A204.1 (cell line): ENCODE measurements at regions not wholly inside any gene's neighbourhood (a gene's known extent, or its start where the extent isn't known, plus 50 kb on each side); places are given as distances from the start of the nearest gene placed in this dataset.

Experiments used
- FAIRE-seq: peaks from 2 replicates; lab custom pipeline; 2012; peaks lifted over from hg19 to GRCh38; lab: Jason Lieb, UNC

- FAIRE-seq, result no peak
Observed at GRCh38 chr5:89452081-89452480, 569.1 kb upstream of the MEF2C start.

- no peak for FAIRE-seq
Observed at GRCh38 chr5:89451263-89451662, 568.3 kb upstream of the MEF2C start.

- no peak for FAIRE-seq
Observed at GRCh38 chr5:89450149-89450538, 567.2 kb upstream of the MEF2C start.

GRCh38 chr5:89449392-89450148 is 566.6 kb upstream of the MEF2C start:
- FAIRE-seq, result no peak

- FAIRE-seq, result no peak
Observed at GRCh38 chr5:89447027-89447426, 564.0 kb upstream of the MEF2C start.

GRCh38 chr5:89445106-89445745 is 562.2 kb upstream of the MEF2C start:
- no peak for FAIRE-seq

- no peak for FAIRE-seq
Observed at GRCh38 chr5:89444088-89444487, 561.1 kb upstream of the MEF2C start.

GRCh38 chr5:89443508-89443907 is 560.5 kb upstream of the MEF2C start:
- FAIRE-seq, result no peak

- no peak for FAIRE-seq
Observed at GRCh38 chr5:89441965-89442364, 559.0 kb upstream of the MEF2C start.

GRCh38 chr5:89440670-89441069 is 557.7 kb upstream of the MEF2C start:
- no peak for FAIRE-seq

GRCh38 chr5:89437450-89438435 is 554.8 kb upstream of the MEF2C start:
- no peak for FAIRE-seq

GRCh38 chr5:89436464-89436863 is 553.5 kb upstream of the MEF2C start:
- FAIRE-seq, result no peak

- no peak for FAIRE-seq
Observed at GRCh38 chr5:89435347-89435746, 552.4 kb upstream of the MEF2C start.

GRCh38 chr5:89428624-89429023 is 545.6 kb upstream of the MEF2C start:
- FAIRE-seq, result no peak

- FAIRE-seq, result no peak
Observed at GRCh38 chr5:89425062-89425461, 542.1 kb upstream of the MEF2C start.

- no peak for FAIRE-seq
Observed at GRCh38 chr5:89421035-89421434, 538.1 kb upstream of the MEF2C start.

GRCh38 chr5:89418407-89419085 is 535.6 kb upstream of the MEF2C start:
- no peak for FAIRE-seq

- no peak for FAIRE-seq
Observed at GRCh38 chr5:89417990-89418389, 535.0 kb upstream of the MEF2C start.

GRCh38 chr5:89417515-89417914 is 534.5 kb upstream of the MEF2C start:
- FAIRE-seq, result no peak

- FAIRE-seq, result no peak
Observed at GRCh38 chr5:89411891-89412290, 528.9 kb upstream of the MEF2C start.

- no peak for FAIRE-seq
Observed at GRCh38 chr5:89407054-89407453, 524.1 kb upstream of the MEF2C start.

GRCh38 chr5:89401659-89402058 is 518.7 kb upstream of the MEF2C start:
- FAIRE-seq, result no peak
